ENCODE measurements at regions not wholly inside any gene's neighbourhood (a gene's known extent, or its start where the extent isn't known, plus 50 kb on each side); places are given as distances from the start of the nearest gene placed in this dataset.

- DNase-seq (ENCODE audit: low spot score, unreplicated experiment), result no peak
- Mint-ChIP-seq H3K4me3 (ENCODE audit: low read depth) (no peak overlapping the region), H3K4me1 (ENCODE audit: low read depth) (peaks cover 15% of the 10 kb centered on the region), H3K36me3 (ENCODE audit: insufficient read depth) (no peaks in the 10 kb centered on the region), H3K27ac (no peak overlapping the region), H3K9me3 (ENCODE audit: low read depth) (peaks cover 5% of the 10 kb centered on the region), H3K27me3 (peaks cover 11% of the 10 kb centered on the region)
- TF ChIP-seq CTCF (IDR thresholded peaks at IDR 0.05; ENCODE audit: unreplicated experiment), result no peak
These were observed 202.3 kb downstream of the BCOR start for GRCh38 chrX:39895218-39896110.

- Mint-ChIP-seq H3K27ac (peak overlapping the region; percentile 33), H3K27me3 (peaks cover 23% of the 10 kb centered on the region), H3K4me1 (ENCODE audit: low read depth) (peaks cover 15% of the 10 kb centered on the region), H3K9me3 (ENCODE audit: low read depth) (peaks cover 5% of the 10 kb centered on the region), H3K4me3 (ENCODE audit: low read depth) (no peak overlapping the region), H3K36me3 (ENCODE audit: insufficient read depth) (no peaks in the 10 kb centered on the region)
- DNase-seq (ENCODE audit: low spot score, unreplicated experiment), result no peak
- no peak for TF ChIP-seq CTCF (IDR thresholded peaks at IDR 0.05; ENCODE audit: unreplicated experiment)
These were observed 200.6 kb downstream of the BCOR start for GRCh38 chrX:39896951-39897740.

- peaks cover 15% of the 10 kb centered on the region for H3K4me1 Mint-ChIP-seq (ENCODE audit: low read depth)
- no peaks in the 10 kb centered on the region for H3K36me3 Mint-ChIP-seq (ENCODE audit: insufficient read depth)
- peaks cover 23% of the 10 kb centered on the region for H3K27me3 Mint-ChIP-seq
- H3K4me3 Mint-ChIP-seq (ENCODE audit: low read depth), result no peak overlapping the region
- H3K9me3 Mint-ChIP-seq (ENCODE audit: low read depth), result peaks cover 5% of the 10 kb centered on the region
- H3K27ac Mint-ChIP-seq, result no peak overlapping the region
- DNase-seq (ENCODE audit: low spot score, unreplicated experiment), result no peak
- no peak for TF ChIP-seq CTCF (IDR thresholded peaks at IDR 0.05; ENCODE audit: unreplicated experiment)
These were observed 200.0 kb downstream of the BCOR start for GRCh38 chrX:39897741-39898097.

DNA sequence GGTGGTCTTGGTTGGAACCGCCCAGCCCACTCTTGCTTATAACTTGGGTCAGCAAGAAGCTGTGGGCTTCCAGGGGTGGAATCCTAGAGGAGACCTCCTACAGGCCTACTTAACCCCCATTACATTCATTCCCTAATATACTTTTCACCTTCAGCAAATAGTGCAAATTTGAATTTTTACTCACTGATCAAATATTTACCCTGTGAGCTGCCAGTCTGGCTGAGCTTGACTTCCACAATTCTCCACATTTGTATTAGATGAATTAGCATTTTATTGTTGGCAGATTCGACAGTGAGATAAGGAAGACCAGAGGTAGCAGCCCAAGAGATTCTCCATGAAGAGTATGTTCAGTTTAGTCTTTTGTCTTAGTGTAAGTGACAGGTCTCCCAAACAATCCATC lies 199.6 kb downstream of the BCOR start:
- DNase-seq (ENCODE audit: low spot score, unreplicated experiment), result no peak
- H3K4me3 Mint-ChIP-seq (ENCODE audit: low read depth), result no peak overlapping the region
- H3K4me1 Mint-ChIP-seq (ENCODE audit: low read depth), result peaks cover 15% of the 10 kb centered on the region
- H3K9me3 Mint-ChIP-seq (ENCODE audit: low read depth), result peaks cover 5% of the 10 kb centered on the region
- no peaks in the 10 kb centered on the region for H3K36me3 Mint-ChIP-seq (ENCODE audit: insufficient read depth)
- H3K27me3 Mint-ChIP-seq, result peaks cover 26% of the 10 kb centered on the region
- TF ChIP-seq CTCF (IDR thresholded peaks at IDR 0.05; ENCODE audit: unreplicated experiment), result no peak
- no peak overlapping the region for H3K27ac Mint-ChIP-seq

DNA sequence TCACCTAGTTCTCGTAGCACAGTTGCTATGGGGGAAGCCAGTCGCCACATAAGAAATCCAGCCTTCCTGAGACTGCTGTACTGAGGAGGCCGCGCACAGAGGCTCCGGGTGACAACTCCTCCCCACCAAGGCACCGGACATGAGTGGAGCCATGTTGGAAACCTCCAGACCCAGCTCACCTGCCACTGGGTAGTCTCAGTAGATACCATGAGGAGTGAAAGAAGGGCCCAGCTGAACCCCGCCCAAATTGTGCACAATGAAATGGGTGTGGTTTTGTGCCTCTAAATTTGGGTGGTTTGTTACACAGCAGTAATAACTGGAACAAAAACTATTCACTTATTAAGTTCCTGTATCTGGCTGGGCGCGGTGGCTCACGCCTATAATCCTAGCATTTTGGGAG lies 198.7 kb downstream of the BCOR start:
- Mint-ChIP-seq H3K4me3 (ENCODE audit: low read depth) (no peak overlapping the region), H3K27ac (no peak overlapping the region), H3K27me3 (peaks cover 29% of the 10 kb centered on the region), H3K9me3 (ENCODE audit: low read depth) (peaks cover 5% of the 10 kb centered on the region), H3K4me1 (ENCODE audit: low read depth) (peaks cover 15% of the 10 kb centered on the region), H3K36me3 (ENCODE audit: insufficient read depth) (no peaks in the 10 kb centered on the region)
- TF ChIP-seq CTCF (IDR thresholded peaks at IDR 0.05; ENCODE audit: unreplicated experiment), result no peak
- DNase-seq (ENCODE audit: low spot score, unreplicated experiment), result no peak
